Activated CD4-positive, alpha-beta memory T cell treated with anti-CD3 and anti-CD28 coated beads, Interleukin-2, amount 10 ng/mL, durations not matched to agents 7 days and 5 days (primary cell): ENCODE measurements at regions not wholly inside any gene's neighbourhood (a gene's known extent, or its start where the extent isn't known, plus 50 kb on each side); places are given as distances from the start of the nearest gene placed in this dataset.
"Not testable (repeated sequence)": the region's sequence is repeated elsewhere in the genome, so short reads cannot be mapped to it uniquely, and the experiment has no call there.

ENCODE experiments used
- CTCF ChIA-PET: fragments of 350-600 bp; sonication (Branson Sonifier 250); formaldehyde crosslinking; loops from one replicate; lab custom pipeline; 2021; ENCODE audit warnings: antibody characterized with exemption, inconsistent platforms; lab: Charles Lee
- POLR2A ChIA-PET: fragments of 350-600 bp; sonication (Branson Sonifier 250); formaldehyde crosslinking; loops from one replicate; lab custom pipeline; 2021; ENCODE audit warnings: antibody characterized with exemption; lab: Charles Lee
- DNase-seq: peaks from one replicate; pipeline ENCODE4 v3.0.0-alpha.2; 2020
- H3K27ac Mint-ChIP-seq: one replicate; pipeline ENCODE4 v1.8.0; 2021; ENCODE audit warnings: mild to moderate bottlenecking, mixed read lengths
- H3K27me3 Mint-ChIP-seq: one replicate; pipeline ENCODE4 v1.8.0; 2021; ENCODE audit warnings: mixed read lengths
- H3K36me3 Mint-ChIP-seq: one replicate; pipeline ENCODE4 v1.8.0; 2021; ENCODE audit warnings: low read depth, mixed read lengths
- H3K4me1 Mint-ChIP-seq: one replicate; pipeline ENCODE4 v1.8.0; 2021; ENCODE audit warnings: mixed read lengths
- H3K4me3 Mint-ChIP-seq: one replicate; pipeline ENCODE4 v1.8.0; 2021; ENCODE audit warnings: mild to moderate bottlenecking, mixed read lengths
- H3K9me3 Mint-ChIP-seq: one replicate; pipeline ENCODE4 v1.8.0; 2021; ENCODE audit warnings: mixed read lengths

DNA sequence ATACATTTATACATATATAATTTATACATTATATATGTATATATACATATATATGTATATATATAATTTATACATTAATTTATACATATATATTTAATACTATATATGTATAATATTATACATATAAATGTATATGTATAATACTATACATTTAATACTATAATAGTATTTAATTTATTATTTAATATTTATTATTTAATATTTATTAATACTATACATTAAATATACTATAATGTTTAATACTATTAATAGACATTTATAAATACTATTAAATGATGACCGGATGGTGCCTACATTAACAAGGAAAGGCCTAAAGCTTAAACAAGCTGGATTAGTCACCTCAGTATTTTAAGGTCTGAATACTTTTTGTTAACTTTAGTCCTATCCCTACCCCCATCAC is 145.9 kb upstream of the HTR1E start:
- POLR2A ChIA-PET: no interaction called here
- DNase-seq: no peak
- H3K4me1 Mint-ChIP-seq: no peaks in the 10 kb centered on the region
- H3K9me3 Mint-ChIP-seq: no peaks in the 10 kb centered on the region
- no peak overlapping the region for H3K4me3 Mint-ChIP-seq
- CTCF ChIA-PET: no interaction called here
- H3K27me3 Mint-ChIP-seq: no peaks in the 10 kb centered on the region
- no peak overlapping the region for H3K27ac Mint-ChIP-seq
- H3K36me3 Mint-ChIP-seq: no peaks in the 10 kb centered on the region

- Mint-ChIP-seq H3K36me3 (no peaks in the 10 kb centered on the region), H3K27me3 (no peaks in the 10 kb centered on the region), H3K27ac (no peak overlapping the region), H3K9me3 (no peaks in the 10 kb centered on the region), H3K4me3 (no peak overlapping the region), H3K4me1 (no peaks in the 10 kb centered on the region)
- no peak for DNase-seq
- POLR2A ChIA-PET: no interaction called here
- CTCF ChIA-PET: no interaction called here
Observed at GRCh38 chr6:86789779-86790411, 147.4 kb upstream of the HTR1E start.

GRCh38 chr6:86782328-86782727 is 155.0 kb upstream of the HTR1E start:
- Mint-ChIP-seq H3K27me3 (no peaks in the 10 kb centered on the region), H3K27ac (no peak overlapping the region), H3K9me3 (no peaks in the 10 kb centered on the region), H3K36me3 (no peaks in the 10 kb centered on the region), H3K4me1 (no peaks in the 10 kb centered on the region), H3K4me3 (no peak overlapping the region)
- DNase-seq: no peak
- ChIA-PET POLR2A (no interaction called here), CTCF (no interaction called here)

DNA sequence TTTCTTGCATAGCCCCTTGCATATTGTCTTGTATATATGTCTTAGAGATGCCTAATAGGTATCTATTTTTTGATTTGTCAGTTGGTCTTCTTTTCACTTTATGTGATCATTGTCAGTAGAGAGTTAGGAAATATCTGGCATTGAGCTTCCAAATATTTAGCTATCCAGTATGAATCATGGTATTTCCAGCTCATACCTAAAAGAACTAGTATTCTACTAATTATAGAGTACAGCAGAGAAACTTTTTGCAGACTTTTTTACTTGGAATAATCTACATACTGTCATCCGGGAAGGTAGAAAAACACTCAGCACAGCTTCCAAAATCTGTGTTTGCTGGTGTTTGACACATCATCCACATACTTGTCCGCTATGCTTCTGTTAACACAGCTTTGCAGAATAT is 156.4 kb upstream of the HTR1E start:
- CTCF ChIA-PET: no interaction called here
- Mint-ChIP-seq H3K27ac (no peak overlapping the region), H3K4me3 (no peak overlapping the region), H3K4me1 (no peaks in the 10 kb centered on the region), H3K9me3 (no peaks in the 10 kb centered on the region), H3K27me3 (no peaks in the 10 kb centered on the region), H3K36me3 (no peaks in the 10 kb centered on the region)
- POLR2A ChIA-PET: no interaction called here
- DNase-seq: no peak

- DNase-seq: no peak
- H3K4me1 Mint-ChIP-seq: no peaks in the 10 kb centered on the region
- POLR2A ChIA-PET: no interaction called here
Observed at GRCh38 chr6:86775893-86776292, 161.4 kb upstream of the HTR1E start.

DNA sequence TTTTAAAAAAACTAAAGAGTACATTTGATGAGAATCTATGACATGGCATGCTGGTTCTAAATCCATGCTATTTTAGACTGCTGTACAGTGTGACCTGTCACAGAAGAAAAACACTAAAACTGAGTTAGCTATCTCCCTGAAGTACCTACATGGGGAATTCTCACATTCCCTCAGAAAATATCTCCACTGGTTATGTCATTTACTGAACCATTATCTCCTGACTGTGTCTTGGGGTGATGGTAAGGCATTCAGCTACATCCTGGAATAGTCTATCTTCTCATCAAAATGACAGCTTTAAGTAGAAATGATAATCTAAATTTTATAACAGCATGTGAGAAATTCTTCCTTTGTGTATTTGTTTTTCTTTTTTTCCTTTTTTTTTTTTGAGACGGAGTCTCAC is 172.1 kb upstream of the HTR1E start:
- H3K4me1 Mint-ChIP-seq: no peaks in the 10 kb centered on the region
- H3K36me3 Mint-ChIP-seq: no peaks in the 10 kb centered on the region
- DNase-seq: no peak
- H3K27me3 Mint-ChIP-seq: no peaks in the 10 kb centered on the region
- ChIA-PET CTCF (no interaction called here), POLR2A (no interaction called here)
- peaks cover 11% of the 10 kb centered on the region for H3K9me3 Mint-ChIP-seq
- H3K4me3 Mint-ChIP-seq: no peak overlapping the region
- H3K27ac Mint-ChIP-seq: no peak overlapping the region

More at GRCh38 chr6:86775893-86776292, 161.4 kb upstream of the HTR1E start:
- Mint-ChIP-seq H3K36me3 (no peaks in the 10 kb centered on the region), H3K4me3 (no peak overlapping the region), H3K27me3 (no peaks in the 10 kb centered on the region), H3K9me3 (no peaks in the 10 kb centered on the region), H3K27ac (no peak overlapping the region)
- CTCF ChIA-PET: no interaction called here

GRCh38 chr6:86759953-86760352 is 177.4 kb upstream of the HTR1E start:
- H3K4me3 Mint-ChIP-seq, H3K4me1 Mint-ChIP-seq, POLR2A ChIA-PET, H3K9me3 Mint-ChIP-seq, H3K27me3 Mint-ChIP-seq, H3K27ac Mint-ChIP-seq, H3K36me3 Mint-ChIP-seq, DNase-seq, CTCF ChIA-PET: not testable (repeated sequence)

GRCh38 chr6:86756640-86757229 is 180.6 kb upstream of the HTR1E start:
- POLR2A ChIA-PET: no interaction called here
- Mint-ChIP-seq H3K36me3 (no peaks in the 10 kb centered on the region), H3K27ac (no peak overlapping the region)

GRCh38 chr6:86744048-86744447 is 193.3 kb upstream of the HTR1E start:
- POLR2A ChIA-PET: no interaction called here
- no peaks in the 10 kb centered on the region for H3K27me3 Mint-ChIP-seq

More at GRCh38 chr6:86756640-86757229, 180.6 kb upstream of the HTR1E start:
- H3K4me3 Mint-ChIP-seq: no peak overlapping the region
- CTCF ChIA-PET: no interaction called here
- DNase-seq: no peak
- no peaks in the 10 kb centered on the region for H3K4me1 Mint-ChIP-seq
- H3K9me3 Mint-ChIP-seq: peaks cover 2% of the 10 kb centered on the region
- no peaks in the 10 kb centered on the region for H3K27me3 Mint-ChIP-seq

DNA sequence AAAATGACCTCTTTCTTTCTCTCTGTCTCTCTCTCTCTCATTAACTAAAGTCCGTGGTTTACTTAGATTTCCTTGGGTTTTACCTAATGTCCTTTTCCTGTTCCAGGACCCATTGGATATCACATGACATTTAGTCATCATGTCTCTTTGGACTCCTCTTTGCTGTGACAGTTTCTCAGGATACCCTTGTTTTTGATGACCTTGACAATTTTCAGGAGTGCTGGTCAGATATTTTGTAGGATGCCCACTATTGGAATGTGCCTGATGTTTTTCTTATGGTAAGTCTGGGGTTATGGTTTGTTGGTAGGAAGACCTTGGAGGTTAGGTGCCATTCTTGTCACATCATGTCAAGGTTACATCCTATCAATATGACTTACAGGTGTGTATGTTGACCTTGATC is 199.2 kb upstream of the HTR1E start:
- Mint-ChIP-seq H3K27me3 (no peaks in the 10 kb centered on the region), H3K9me3 (peaks cover 11% of the 10 kb centered on the region), H3K36me3 (no peaks in the 10 kb centered on the region), H3K4me3 (no peak overlapping the region), H3K27ac (no peak overlapping the region), H3K4me1 (no peaks in the 10 kb centered on the region)
- ChIA-PET POLR2A (no interaction called here), CTCF (no interaction called here)
- no peak for DNase-seq

More at GRCh38 chr6:86744048-86744447, 193.3 kb upstream of the HTR1E start:
- Mint-ChIP-seq H3K4me1 (no peaks in the 10 kb centered on the region), H3K27ac (no peak overlapping the region), H3K9me3 (peaks cover 8% of the 10 kb centered on the region), H3K4me3 (no peak overlapping the region), H3K36me3 (no peaks in the 10 kb centered on the region)
- CTCF ChIA-PET: no interaction called here
- DNase-seq: no peak

- H3K36me3 Mint-ChIP-seq, POLR2A ChIA-PET, H3K27ac Mint-ChIP-seq, H3K4me1 Mint-ChIP-seq, CTCF ChIA-PET, H3K27me3 Mint-ChIP-seq, H3K4me3 Mint-ChIP-seq, H3K9me3 Mint-ChIP-seq, DNase-seq: not testable (repeated sequence)
Observed at GRCh38 chr6:86731631-86732030, 205.7 kb upstream of the HTR1E start.

DNA sequence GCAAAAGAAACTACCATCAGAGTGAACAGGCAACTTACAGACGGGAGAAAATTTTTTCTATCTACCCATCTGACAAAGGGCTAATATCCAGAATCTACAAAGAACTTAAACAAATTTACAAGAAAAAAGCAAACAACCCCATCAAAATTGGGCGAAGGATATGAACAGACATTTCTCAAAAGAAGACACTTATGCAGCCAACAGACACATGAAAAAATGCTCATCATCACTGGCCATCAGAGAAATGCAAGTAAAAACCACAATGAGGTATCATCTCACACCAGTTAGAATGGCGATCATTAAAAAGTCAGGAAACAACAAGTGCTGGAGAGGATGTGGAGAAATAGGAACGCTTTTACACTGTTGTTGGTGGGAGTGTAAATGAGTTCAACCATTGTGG is 206.6 kb upstream of the HTR1E start:
- H3K4me3 Mint-ChIP-seq, H3K27me3 Mint-ChIP-seq, POLR2A ChIA-PET, CTCF ChIA-PET, H3K4me1 Mint-ChIP-seq, DNase-seq, H3K27ac Mint-ChIP-seq, H3K36me3 Mint-ChIP-seq, H3K9me3 Mint-ChIP-seq: not testable (repeated sequence)

DNA sequence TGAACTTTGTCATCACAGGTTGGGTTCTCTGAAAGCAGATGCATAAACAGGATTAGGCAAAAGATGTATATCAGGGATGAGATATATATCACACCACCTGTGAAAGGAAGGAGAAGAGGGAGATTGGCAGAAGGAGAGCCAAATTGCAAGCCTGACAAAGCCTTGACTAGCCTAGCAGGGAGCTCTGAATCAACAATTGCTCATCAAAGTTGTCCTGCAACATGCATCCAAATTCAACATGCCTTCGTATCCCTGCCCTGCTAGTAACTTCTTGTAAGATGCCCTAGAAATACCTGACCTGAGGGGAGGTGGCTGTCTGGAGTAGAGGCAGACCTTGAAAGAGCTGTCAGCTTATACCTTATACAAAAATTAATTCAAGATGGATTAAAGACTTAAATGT is 207.1 kb upstream of the HTR1E start:
- peaks cover 6% of the 10 kb centered on the region for H3K9me3 Mint-ChIP-seq
- DNase-seq: no peak
- CTCF ChIA-PET: no interaction called here
- POLR2A ChIA-PET: no interaction called here
- H3K4me1 Mint-ChIP-seq: no peaks in the 10 kb centered on the region
- H3K4me3 Mint-ChIP-seq: no peak overlapping the region
- H3K36me3 Mint-ChIP-seq: no peaks in the 10 kb centered on the region
- no peaks in the 10 kb centered on the region for H3K27me3 Mint-ChIP-seq
- H3K27ac Mint-ChIP-seq: no peak overlapping the region

DNA sequence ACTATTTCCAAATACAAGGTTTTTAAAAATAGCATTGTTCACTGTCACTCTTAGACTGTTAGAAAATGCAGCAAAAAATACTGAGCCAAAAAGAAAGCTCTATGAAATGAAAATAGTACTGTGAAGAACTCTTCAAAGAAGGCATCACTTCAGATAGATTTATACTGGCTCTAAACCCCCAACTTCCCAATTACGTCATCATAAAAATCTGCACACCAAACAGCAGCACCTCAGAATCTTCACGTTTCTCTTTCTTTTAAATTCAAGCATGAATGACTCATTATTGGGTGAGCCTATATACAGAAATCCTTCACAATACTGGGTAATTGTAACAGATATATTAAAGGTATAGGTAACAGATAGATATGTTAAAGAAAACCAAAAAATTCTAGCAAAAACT is 208.4 kb upstream of the HTR1E start:
- Mint-ChIP-seq H3K4me3 (no peak overlapping the region), H3K9me3 (peaks cover 6% of the 10 kb centered on the region), H3K4me1 (no peaks in the 10 kb centered on the region), H3K36me3 (no peaks in the 10 kb centered on the region), H3K27ac (no peak overlapping the region), H3K27me3 (no peaks in the 10 kb centered on the region)
- CTCF ChIA-PET: no interaction called here
- no peak for DNase-seq
- POLR2A ChIA-PET: no interaction called here
